Kasumi-1 (cell line): ENCODE measurements at regions not wholly inside any gene's neighbourhood (a gene's known extent, or its start where the extent isn't known, plus 50 kb on each side); places are given as distances from the start of the nearest gene placed in this dataset.
A peak's percentile ranks its signal among the peaks of the same experiment; 100 is the strongest.
"Not testable (repeated sequence)": the region's sequence is repeated elsewhere in the genome, so short reads cannot be mapped to it uniquely, and the experiment has no call there.

Source experiments
- DNase-seq, 2 experiments: peaks; one replicate each; lab custom pipeline; 2025; lab: John Stamatoyannopoulos, UW

GRCh38 chr7:16933296-16934279 is 51.8 kb upstream of the AGR3 start:
- DNase-seq: peak; percentile 87 to 88

- DNase-seq: no peak
These were observed 53.0 kb upstream of the AGR3 start for GRCh38 chr7:16934722-16935340.

GRCh38 chr7:16935341-16935735 is 53.6 kb upstream of the AGR3 start:
- no peak for DNase-seq

- DNase-seq: no peak
These were observed 55.0 kb upstream of the AGR3 start for GRCh38 chr7:16936626-16937422.

- no peak for DNase-seq
These were observed 57.4 kb upstream of the AGR3 start for GRCh38 chr7:16939161-16939560.

- peak; percentile 46 to 49 for DNase-seq
These were observed 59.0 kb upstream of the AGR3 start for GRCh38 chr7:16940776-16941175.

- no peak for DNase-seq
These were observed 61.2 kb upstream of the AGR3 start for GRCh38 chr7:16942929-16943509.

- DNase-seq: no peak
These were observed 63.2 kb upstream of the AGR3 start for GRCh38 chr7:16944936-16945335.

GRCh38 chr7:16945372-16945771 is 63.6 kb upstream of the AGR3 start:
- DNase-seq: no peak

GRCh38 chr7:16948110-16948509 is 66.3 kb upstream of the AGR3 start:
- not testable (repeated sequence) for DNase-seq

GRCh38 chr7:16951483-16952080 is 69.8 kb upstream of the AGR3 start:
- DNase-seq: no peak

GRCh38 chr7:16954321-16954720 is 72.5 kb upstream of the AGR3 start:
- DNase-seq: no peak

- DNase-seq: no peak
These were observed 76.9 kb upstream of the AGR3 start for GRCh38 chr7:16958724-16959123.

GRCh38 chr7:16960337-16960965 is 78.7 kb upstream of the AGR3 start:
- DNase-seq: no peak

- DNase-seq: no peak
These were observed 79.9 kb upstream of the AGR3 start for GRCh38 chr7:16961641-16962040.

GRCh38 chr7:16963044-16963443 is 81.3 kb upstream of the AGR3 start:
- no peak for DNase-seq

- DNase-seq: not testable (repeated sequence)
These were observed 83.9 kb upstream of the AGR3 start for GRCh38 chr7:16965697-16966096.

- DNase-seq: no peak
These were observed 85.6 kb upstream of the AGR3 start for GRCh38 chr7:16967300-16967811.

- DNase-seq: no peak
These were observed 89.1 kb upstream of the AGR3 start for GRCh38 chr7:16970732-16971482.

GRCh38 chr7:16975712-16976111 is 93.9 kb upstream of the AGR3 start:
- peak; percentile 39 to 42 for DNase-seq
